Spleen (tissue), 11 donors: ENCODE measurements at regions not wholly inside any gene's neighbourhood (a gene's known extent, or its start where the extent isn't known, plus 50 kb on each side); places are given as distances from the start of the nearest gene placed in this dataset.
A peak's percentile ranks its signal among the peaks of the same experiment; 100 is the strongest.
"Not testable (repeated sequence)": the region's sequence is repeated elsewhere in the genome, so short reads cannot be mapped to it uniquely, and the experiment has no call there.

Source experiments
- DNase-seq: peaks from one replicate; pipeline ENCODE4 v3.0.0-alpha.2; 2020
- H3K27ac ChIP-seq, 8 donors: fragments of 200-600 bp; sonication (generic) in 7 of 8; 1 replicate in 4 of 8; 2 replicates in 4 of 8; pipeline versions ENCODE4 v1.5.0 to v1.8.0; 2016 to 2021; ENCODE audit warnings: inconsistent platforms in 4 of 8, mild to moderate bottlenecking in 4 of 8, moderate library complexity in 1 of 8
- H3K27me3 ChIP-seq, 7 donors: fragments of 200-600 bp; sonication (generic) in 6 of 7; replicated peaks in 1 of 7; 1 replicate in 4 of 7; 2 replicates in 3 of 7; pipeline versions ENCODE4 v1.5.0 to v1.8.0; 2016 to 2021; ENCODE audit warnings: inconsistent platforms in 3 of 7, mild to moderate bottlenecking in 1 of 7
- H3K36me3 ChIP-seq, 6 donors: fragments of 200-600 bp; sonication (generic) in 5 of 6; 1 replicate in 4 of 6; 2 replicates in 2 of 6; pipeline versions ENCODE4 v1.5.0 to v1.8.0; 2016 to 2021; ENCODE audit warnings: inconsistent platforms in 2 of 6
- H3K4me1 ChIP-seq, 6 donors: fragments of 200-600 bp; sonication (generic) in 5 of 6; 1 replicate in 3 of 6; 2 replicates in 3 of 6; pipeline versions ENCODE4 v1.5.0 to v1.8.0; 2016 to 2021; ENCODE audit warnings: inconsistent platforms in 3 of 6
- H3K4me3 ChIP-seq, 8 donors: fragments of 200-600 bp; sonication (generic) in 7 of 8; 1 replicate in 4 of 8; 2 replicates in 4 of 8; pipeline versions ENCODE4 v1.5.0 to v1.8.0; 2016 to 2021; ENCODE audit warnings: inconsistent platforms in 4 of 8, mild to moderate bottlenecking in 4 of 8, moderate library complexity in 2 of 8
- H3K9me3 ChIP-seq, 8 donors: fragments of 200-600 bp; sonication (generic) in 7 of 8; 1 replicate in 4 of 8; 2 replicates in 4 of 8; pipeline versions ENCODE4 v1.5.0 to v1.8.0; 2016 to 2021; ENCODE audit warnings: inconsistent platforms in 4 of 8
- POLR2A ChIP-seq, 3 donors: fragments of 450-650 bp; IDR thresholded peaks; one replicate each; pipeline ENCODE4 v1.5.1; 2017; ENCODE audit warnings: antibody characterized with exemption in 3 of 3, mild to moderate bottlenecking in 1 of 3
- POLR2AphosphoS5 ChIP-seq, 3 donors: sonication (generic); formaldehyde crosslinking; IDR thresholded peaks; one replicate each; pipeline ENCODE4 v1.5.1; 2017; ENCODE audit warnings: antibody characterized with exemption in 3 of 3
- WGBS, 5 donors: extraction: QIAGEN DNeasy Blood & Tissue Kit in 3 of 5; methylation state at CpG; one replicate each; pipeline versions ENCODE4 v1.1.5 to v1.1.7; 2013 to 2018; 5-methylcytosine and 5-hydroxymethylcytosine counted together
- intact Hi-C: fragments of 100-400 bp; cut with DNase I; formaldehyde crosslinking; loops from one replicate; pipeline ENCODE4 v1.15.0; 2023; ENCODE audit warnings: low total_unique reads
- TF ChIP-seq, protein P1 (sequence below), 11 experiments: fragments of 200-600 bp in 7 of 11; fragments of 450-650 bp in 4 of 11; sonication (generic) in 4 of 11; IDR thresholded peaks in 8 of 11; conservative IDR thresholded peaks in 3 of 11; 1 replicate in 7 of 11; 2 replicates in 4 of 11; pipeline versions ENCODE4 v1.4.0 to v1.8.0; 2016 to 2021; ENCODE audit warnings: antibody characterized with exemption in 11 of 11, inconsistent platforms in 4 of 11, mild to moderate bottlenecking in 1 of 11
- donor health status: healthy with polysubstance abuse.
- donor health status: DM: no; HTN: no; CAD: no; lungs with moderate emphysema.
- donor health status: DM: no; HTN: no; CAD: no.
- donor health status: Bipolar disorder and iron deficiency.
- donor health status: healthy.
- donor health status: DM: no; HTN: no; CAD: no.
- donor health status: DM: yes; HTN: yes; CAD: no.

- Histone ChIP-seq H3K27me3 (no peaks in the 10 kb centered on the region), H3K27ac (no peak overlapping the region), H3K9me3 (peaks cover 0 to 5% (median 0%) of the 10 kb centered on the region in 8 donors), H3K4me3 (no peak overlapping the region), H3K4me1 (no peaks in the 10 kb centered on the region), H3K36me3 (no peaks in the 10 kb centered on the region)
- TF ChIP-seq, protein P1, sequence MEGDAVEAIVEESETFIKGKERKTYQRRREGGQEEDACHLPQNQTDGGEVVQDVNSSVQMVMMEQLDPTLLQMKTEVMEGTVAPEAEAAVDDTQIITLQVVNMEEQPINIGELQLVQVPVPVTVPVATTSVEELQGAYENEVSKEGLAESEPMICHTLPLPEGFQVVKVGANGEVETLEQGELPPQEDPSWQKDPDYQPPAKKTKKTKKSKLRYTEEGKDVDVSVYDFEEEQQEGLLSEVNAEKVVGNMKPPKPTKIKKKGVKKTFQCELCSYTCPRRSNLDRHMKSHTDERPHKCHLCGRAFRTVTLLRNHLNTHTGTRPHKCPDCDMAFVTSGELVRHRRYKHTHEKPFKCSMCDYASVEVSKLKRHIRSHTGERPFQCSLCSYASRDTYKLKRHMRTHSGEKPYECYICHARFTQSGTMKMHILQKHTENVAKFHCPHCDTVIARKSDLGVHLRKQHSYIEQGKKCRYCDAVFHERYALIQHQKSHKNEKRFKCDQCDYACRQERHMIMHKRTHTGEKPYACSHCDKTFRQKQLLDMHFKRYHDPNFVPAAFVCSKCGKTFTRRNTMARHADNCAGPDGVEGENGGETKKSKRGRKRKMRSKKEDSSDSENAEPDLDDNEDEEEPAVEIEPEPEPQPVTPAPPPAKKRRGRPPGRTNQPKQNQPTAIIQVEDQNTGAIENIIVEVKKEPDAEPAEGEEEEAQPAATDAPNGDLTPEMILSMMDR (IDR thresholded peaks at IDR 0.05 in 8 of 11, conservative IDR thresholded peaks at IDR 0.05 in 3 of 11), result no peak
- TF ChIP-seq POLR2AphosphoS5 (IDR thresholded peaks at IDR 0.05) (no peak), POLR2A (IDR thresholded peaks at IDR 0.05) (no peak)
- DNase-seq, result no peak
- intact Hi-C loops, result no loop called here
These were observed 56.2 kb upstream of the LRRTM4 start for GRCh38 chr2:77578354-77578753.

- TF ChIP-seq, protein P1 (IDR thresholded peaks at IDR 0.05 in 8 of 11, conservative IDR thresholded peaks at IDR 0.05 in 3 of 11), result no peak
- TF ChIP-seq POLR2AphosphoS5 (IDR thresholded peaks at IDR 0.05) (no peak), POLR2A (IDR thresholded peaks at IDR 0.05) (no peak)
- Histone ChIP-seq H3K27ac (no peak overlapping the region), H3K27me3 (no peaks in the 10 kb centered on the region), H3K9me3 (peaks cover 0 to 5% (median 0%) of the 10 kb centered on the region in 8 donors), H3K4me3 (no peak overlapping the region), H3K4me1 (no peaks in the 10 kb centered on the region), H3K36me3 (no peaks in the 10 kb centered on the region)
- 57 to 65% (median 61%) methylated on average over 3 of the region's 3 CpGs for WGBS, 5 donors
- no peak for DNase-seq
- intact Hi-C loops, result no loop called here
These were observed 57.0 kb upstream of the LRRTM4 start for GRCh38 chr2:77579076-77579769.

DNA sequence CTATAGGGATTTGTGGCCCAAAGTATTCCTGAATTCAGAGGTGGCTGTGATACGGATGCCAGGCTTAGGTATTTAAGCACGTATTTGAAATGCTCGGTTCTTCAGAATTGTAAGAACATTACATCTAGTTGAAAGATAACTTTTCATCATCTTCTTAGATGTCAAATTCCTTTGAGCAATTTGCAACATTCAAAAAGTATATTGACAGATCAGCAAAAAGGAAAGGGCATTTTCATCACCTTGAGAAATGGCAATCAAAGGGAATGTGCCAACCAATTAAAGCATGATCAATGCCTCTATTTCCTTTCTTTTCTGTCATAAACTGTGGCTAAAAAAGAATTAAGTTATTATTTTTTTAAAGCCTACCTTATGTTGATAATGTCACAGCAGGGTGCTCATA is 66.3 kb upstream of the LRRTM4 start:
- Histone ChIP-seq H3K36me3 (no peaks in the 10 kb centered on the region), H3K27ac (no peak overlapping the region), H3K27me3 (no peaks in the 10 kb centered on the region), H3K4me1 (no peaks in the 10 kb centered on the region), H3K9me3 (peaks cover 0 to 37% (median 17%) of the 10 kb centered on the region in 8 donors), H3K4me3 (no peak overlapping the region)
- 88 to 94% (median 90%) methylated on average over 3 of the region's 3 CpGs for WGBS, 5 donors
- intact Hi-C loops, result no loop called here
- DNase-seq, result no peak
- TF ChIP-seq POLR2A (IDR thresholded peaks at IDR 0.05), result no peak
- TF ChIP-seq, protein P1 (IDR thresholded peaks at IDR 0.05 in 8 of 11, conservative IDR thresholded peaks at IDR 0.05 in 3 of 11), result no peak
- no peak for TF ChIP-seq POLR2AphosphoS5 (IDR thresholded peaks at IDR 0.05)

- intact Hi-C loops, result no loop called here
- Histone ChIP-seq H3K9me3 (peaks cover 0 to 31% (median 17%) of the 10 kb centered on the region in 8 donors), H3K27me3 (no peaks in the 10 kb centered on the region), H3K27ac (no peak overlapping the region), H3K36me3 (no peaks in the 10 kb centered on the region), H3K4me1 (no peaks in the 10 kb centered on the region), H3K4me3 (no peak overlapping the region)
- TF ChIP-seq POLR2A (IDR thresholded peaks at IDR 0.05) (no peak), POLR2AphosphoS5 (IDR thresholded peaks at IDR 0.05) (no peak)
- TF ChIP-seq, protein P1 (IDR thresholded peaks at IDR 0.05 in 8 of 11, conservative IDR thresholded peaks at IDR 0.05 in 3 of 11), result no peak
- DNase-seq, result peak; percentile 71
- WGBS, 5 donors, result 93 to 97% (median 94%) methylated on average over 19 to 29 of the region's 29 CpGs
These were observed 68.2 kb upstream of the LRRTM4 start for GRCh38 chr2:77590298-77590917.

DNA sequence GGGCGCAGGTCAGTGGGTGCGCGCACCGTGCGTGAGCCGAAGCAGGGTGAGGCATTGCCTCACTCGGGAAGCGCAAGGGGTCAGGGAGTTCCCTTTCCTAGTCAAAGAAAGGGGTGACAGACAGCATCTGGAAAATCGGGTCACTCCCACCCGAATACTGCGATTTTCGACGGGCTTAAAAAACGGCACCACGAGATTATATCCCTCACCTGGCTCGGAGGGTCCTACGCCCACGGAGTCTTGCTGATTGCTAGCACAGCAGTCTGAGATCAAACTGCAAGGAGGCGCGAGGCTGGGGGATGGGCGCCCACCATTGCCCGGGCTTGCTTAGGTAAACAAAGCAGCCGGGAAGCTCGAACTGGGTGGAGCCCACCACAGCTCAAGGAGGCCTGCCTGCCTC is 70.8 kb upstream of the LRRTM4 start:
- 78 to 87% (median 85%) methylated on average over 16 to 24 of the region's 24 CpGs for WGBS, 5 donors
- peaks cover 0 to 22% (median 17%) of the 10 kb centered on the region in 8 donors for H3K9me3 ChIP-seq
- H3K36me3 ChIP-seq, H3K4me1 ChIP-seq, H3K27ac ChIP-seq, intact Hi-C loops, H3K27me3 ChIP-seq, H3K4me3 ChIP-seq, DNase-seq: not testable (repeated sequence)
